Non-pigmented ciliary epithelial cell (primary cell): ENCODE measurements at regions not wholly inside any gene's neighbourhood (a gene's known extent, or its start where the extent isn't known, plus 50 kb on each side); places are given as distances from the start of the nearest gene placed in this dataset.
"Not testable (repeated sequence)": the region's sequence is repeated elsewhere in the genome, so short reads cannot be mapped to it uniquely, and the experiment has no call there.

Experiments
- DNase-seq: peaks from one replicate; pipeline ENCODE4 v3.0.0-alpha.2; 2010; ENCODE audit warnings: low read depth

- DNase-seq, result no peak
These were observed 477.3 kb downstream of the TSHZ3 start for GRCh38 chr19:30871979-30872378.

GRCh38 chr19:30870876-30871275 is 478.4 kb downstream of the TSHZ3 start:
- no peak for DNase-seq

GRCh38 chr19:30865511-30865910 is 483.7 kb downstream of the TSHZ3 start:
- no peak for DNase-seq

GRCh38 chr19:30864391-30865215 is 484.6 kb downstream of the TSHZ3 start:
- no peak for DNase-seq

DNA sequence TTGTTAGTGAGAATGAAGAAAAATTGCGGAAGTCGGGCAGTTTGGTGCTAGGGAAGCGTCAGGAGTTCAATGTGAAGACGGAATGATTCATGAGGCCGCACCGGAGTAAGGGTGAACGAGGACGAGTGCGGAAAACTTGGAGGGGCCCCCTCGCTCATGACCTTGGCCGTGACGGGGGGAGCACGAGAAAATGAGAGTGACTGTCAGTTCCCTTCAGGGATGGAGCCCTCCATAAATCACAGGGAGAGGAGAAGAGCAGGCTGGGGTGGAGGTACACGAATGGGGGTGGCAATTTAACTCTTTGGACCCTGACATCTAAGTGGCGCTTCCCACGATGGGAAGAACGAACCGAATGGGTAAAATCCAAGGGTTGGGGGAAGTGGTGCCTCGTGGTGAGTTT is 486.4 kb downstream of the TSHZ3 start:
- no peak for DNase-seq

GRCh38 chr19:30861919-30862318 is 487.3 kb downstream of the TSHZ3 start:
- no peak for DNase-seq

DNA sequence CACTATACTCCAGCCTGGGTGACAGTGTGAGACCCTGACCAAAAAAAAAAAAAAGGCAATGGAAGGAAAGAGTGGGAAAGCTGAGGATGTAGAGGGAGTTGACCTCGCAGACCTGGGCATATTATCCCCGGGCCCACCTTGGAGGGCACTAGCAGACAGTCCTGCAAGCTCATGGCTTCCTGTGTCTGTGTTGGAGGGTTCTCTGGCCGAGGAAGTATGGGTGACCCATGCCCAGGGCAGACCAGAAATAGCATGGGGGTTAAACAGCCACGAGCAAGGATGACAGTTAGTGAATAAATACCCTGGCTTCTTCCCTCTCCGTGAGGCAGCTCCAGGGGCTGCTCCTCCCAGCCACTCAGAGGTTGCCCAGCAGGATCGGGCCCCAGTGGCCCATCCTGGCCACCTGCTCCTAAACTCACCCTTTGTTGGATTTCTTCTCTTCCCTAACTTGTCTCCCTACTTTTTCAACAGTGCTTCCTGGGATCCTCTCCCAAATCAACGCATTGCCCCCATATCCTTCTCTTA is 485.8 kb downstream of the ZNF536 start:
- DNase-seq, result no peak

DNA sequence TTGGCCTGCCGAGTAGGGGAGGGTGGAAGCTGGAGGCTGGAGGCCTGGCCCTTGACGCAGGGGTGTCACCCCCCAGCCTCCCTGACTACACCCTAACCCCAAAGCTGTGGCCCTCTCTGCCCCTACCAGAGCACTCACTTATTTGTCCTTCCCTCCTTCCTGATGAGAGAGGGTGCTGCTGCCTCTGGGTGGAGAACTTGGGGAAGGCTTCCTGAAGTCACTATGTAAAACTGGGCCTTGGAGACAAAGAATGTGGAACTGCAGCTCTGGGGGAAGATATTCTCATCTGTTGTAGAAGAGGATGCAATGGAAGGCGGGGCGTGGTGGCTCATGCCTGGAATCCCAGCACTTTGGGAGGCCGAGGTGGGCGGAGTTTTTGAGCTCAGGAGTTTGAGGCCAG is 485.2 kb downstream of the ZNF536 start:
- no peak for DNase-seq

DNA sequence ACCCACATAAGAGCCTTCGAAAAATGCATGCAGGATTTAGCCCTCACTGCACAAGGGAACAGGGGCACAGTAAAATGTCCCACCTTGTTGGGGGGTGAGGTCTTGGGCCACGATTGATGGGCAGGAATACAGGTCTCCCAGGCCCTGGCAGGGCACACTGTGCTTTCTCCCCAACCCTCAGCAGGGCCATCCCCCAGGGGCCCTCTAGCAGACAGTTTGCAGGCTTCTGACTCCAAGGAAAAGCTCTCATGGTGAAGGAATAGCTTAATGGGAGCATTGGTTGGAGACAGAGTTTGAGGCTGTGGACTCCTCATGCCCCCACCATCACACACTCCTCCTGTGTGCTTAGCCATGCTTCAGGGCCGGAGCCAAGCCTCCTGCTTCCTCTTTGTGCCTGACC is 484.6 kb downstream of the ZNF536 start:
- no peak for DNase-seq

DNA sequence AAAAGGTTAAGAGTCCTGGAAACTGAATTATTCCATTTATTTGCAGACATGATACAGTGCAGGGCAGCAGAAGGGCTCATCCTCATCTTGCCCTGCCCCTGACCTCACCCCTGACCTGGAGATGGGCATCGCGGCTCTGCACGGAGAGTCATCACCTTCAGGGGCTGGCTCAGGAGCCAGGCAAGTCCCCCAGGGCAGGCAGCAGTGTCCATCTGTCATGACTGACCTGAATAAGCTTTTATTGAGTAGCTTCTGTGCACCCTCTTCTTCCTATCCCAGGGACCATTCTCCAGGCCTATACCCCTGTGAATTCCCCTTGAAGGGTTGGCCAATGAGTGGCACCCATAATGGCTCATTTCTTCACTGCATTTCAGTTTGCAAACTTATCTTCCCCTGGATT is 484.2 kb downstream of the ZNF536 start:
- no peak for DNase-seq

- DNase-seq, result no peak
These were observed 483.3 kb downstream of the ZNF536 start for GRCh38 chr19:30855442-30855841.

DNA sequence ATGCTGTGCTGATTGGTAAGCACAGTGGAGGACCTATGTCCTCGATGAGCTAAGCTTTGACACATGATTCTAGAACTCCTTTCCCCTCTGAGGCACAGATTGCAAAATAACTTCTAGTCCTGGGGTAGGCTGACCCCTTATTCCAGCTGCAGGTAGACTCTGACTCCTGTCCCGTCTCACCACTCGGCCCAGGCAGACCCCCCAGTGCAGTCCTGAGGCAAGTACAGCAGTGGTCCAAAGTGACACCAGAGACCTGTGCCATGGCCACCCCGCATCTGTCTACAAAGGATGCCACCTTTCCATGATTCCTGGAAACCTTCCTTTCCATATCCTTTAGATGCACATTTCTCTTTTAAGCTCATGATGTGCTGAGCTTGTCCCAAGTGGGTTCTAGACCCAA is 482.5 kb downstream of the ZNF536 start:
- no peak for DNase-seq

GRCh38 chr19:30854207-30854606 is 482.0 kb downstream of the ZNF536 start:
- no peak for DNase-seq

GRCh38 chr19:30853036-30853435 is 480.9 kb downstream of the ZNF536 start:
- DNase-seq, result no peak

GRCh38 chr19:30852168-30852567 is 480.0 kb downstream of the ZNF536 start:
- DNase-seq, result no peak

- DNase-seq, result no peak
These were observed 479.5 kb downstream of the ZNF536 start for GRCh38 chr19:30851646-30852045.

DNA sequence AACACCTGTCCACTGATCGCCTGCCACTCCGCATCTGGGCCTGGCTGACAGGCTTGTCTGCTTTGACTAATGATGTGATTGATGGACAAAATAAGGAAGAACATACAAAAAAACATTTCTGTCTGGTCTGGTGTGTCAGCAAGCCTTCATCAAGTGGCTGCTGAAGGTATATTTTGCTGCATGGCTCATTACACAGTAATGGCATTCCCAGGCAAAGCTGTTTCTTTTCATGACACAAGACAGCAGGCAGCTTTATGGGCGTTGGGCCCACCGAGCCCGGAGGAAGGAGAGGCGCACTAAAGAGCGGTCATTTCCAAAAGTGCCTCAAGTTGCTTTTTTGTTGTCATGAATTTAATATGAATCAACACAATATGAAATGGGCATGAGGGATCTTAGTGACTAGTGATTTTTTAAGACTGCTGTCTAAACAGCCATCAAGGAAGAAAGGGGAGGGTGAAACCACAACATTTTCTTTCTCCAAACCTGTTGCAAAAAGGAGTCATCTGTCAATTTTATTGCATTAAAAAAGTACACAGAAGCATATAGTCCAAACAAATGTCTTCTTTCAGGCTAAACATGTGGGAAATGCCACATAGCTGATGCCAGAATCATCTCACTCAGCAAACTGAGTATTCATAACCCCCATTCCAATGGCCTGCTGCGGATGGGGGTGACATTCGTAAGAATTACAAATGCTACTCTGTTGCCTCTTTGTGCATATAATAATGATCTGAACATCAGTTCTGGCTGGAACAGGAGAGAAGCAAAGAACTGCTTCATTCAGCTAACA is 476.6 kb downstream of the ZNF536 start:
- DNase-seq, result no peak

DNA sequence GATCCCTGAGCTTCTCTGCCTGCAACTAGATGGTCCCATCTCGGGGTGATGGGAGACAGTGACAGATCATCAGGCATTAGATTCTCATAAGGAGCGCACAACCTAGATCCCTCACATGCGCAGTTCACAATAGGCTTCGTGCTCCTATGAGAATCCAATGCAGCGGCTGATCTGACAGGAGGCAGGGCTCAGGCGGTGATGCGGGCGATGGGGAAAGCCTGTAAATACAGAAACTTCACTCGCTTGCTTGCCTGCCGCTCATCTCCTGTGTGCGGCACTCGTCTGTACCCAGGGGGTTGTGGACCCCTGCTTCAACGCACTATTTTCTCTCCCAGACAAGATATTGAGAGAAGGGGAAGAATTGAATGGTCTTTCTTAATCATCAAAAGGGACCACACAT is 473.9 kb downstream of the ZNF536 start:
- DNase-seq, result no peak

DNA sequence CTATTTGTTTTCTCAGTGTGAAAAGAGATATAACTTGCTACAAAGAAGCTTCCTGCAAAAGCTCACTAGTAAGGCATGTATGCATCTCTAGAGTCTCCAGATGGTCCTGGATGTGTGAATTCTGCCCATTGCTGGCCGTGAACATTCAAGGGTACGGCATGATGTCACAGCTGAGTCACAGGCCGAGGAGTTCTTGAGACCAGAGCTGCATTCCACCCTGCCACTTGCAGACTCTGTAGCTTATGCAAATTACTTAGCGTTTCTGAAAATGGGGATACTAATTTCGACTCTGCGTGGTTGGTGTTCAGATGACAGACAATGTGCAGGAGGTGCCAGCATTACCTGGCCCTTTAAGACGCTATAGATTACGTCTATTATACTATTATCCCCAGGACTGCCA is 470.7 kb downstream of the ZNF536 start:
- DNase-seq, result no peak

DNA sequence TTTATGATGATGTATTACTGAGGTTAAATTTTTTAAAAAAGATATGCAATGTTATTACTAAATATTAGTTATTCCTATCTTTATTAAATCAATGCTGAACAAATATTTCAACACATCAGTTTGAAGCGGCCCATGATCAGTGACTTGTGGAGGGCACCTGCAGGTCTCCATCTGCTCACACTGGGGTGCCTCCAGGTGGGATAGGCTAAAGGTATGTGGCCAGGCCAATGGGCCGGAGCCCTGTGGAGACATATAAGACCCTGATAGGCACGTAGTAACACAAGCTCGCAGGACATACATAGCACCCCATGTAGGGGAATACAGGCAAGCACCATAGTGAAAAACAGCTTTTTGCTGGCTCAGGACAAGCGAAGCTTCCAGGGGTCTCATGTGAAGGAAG is 469.8 kb downstream of the ZNF536 start:
- DNase-seq, result no peak

DNA sequence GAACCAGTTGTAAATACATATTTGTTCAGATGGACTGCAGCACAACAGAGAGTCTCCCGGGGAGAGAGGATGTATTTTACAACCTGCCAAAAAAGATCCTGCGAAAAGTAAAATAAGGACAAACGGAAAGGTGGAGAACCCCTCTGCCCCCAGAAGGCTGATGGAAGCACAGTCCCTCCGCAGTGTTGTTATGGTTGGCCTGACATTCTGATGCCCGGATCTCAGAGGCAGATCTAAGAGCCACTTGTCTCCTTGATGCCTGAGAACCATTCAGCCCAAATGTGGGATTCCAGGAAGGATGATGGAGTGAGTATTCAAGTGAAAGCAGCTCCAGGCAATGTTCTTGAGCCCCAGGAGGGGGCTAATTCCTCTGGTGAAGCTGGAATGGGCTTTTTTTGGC is 458.7 kb downstream of the ZNF536 start:
- no peak for DNase-seq

DNA sequence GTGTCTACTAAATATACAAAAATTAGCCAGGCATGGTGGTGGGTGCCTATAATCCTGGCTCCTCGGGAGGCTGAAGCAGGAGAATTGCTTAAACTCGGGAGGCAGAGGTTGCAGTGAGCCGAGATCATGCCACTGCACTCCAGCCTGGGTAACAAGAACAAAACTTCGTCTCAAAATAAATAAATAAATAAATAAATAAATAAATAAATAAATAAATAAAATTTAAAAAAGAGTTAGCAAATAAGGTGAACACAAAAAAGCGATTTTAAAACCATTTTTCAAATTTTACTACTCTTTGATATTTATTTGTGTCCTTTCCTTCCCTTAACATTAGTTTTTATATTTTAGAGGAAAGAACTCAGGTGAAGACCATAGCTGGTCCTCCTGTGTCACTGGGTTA is 453.3 kb downstream of the ZNF536 start:
- not testable (repeated sequence) for DNase-seq

DNA sequence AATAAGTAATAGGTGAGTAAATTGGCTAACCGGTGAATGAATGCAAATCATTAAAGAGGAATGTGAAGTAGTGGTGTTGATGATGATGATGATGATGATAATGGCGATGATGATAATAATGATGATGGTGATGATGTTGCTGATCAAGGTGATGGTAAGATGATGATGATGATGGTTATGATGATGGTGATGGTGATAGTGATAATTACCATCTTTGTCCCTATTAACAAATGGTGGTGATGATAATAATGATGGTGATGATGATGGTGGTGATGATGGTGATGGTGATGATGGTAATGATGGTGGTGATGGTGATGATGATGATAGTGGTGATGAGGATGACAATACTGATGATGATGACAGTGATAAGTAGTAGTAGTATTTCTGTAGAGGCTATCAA is 452.6 kb downstream of the ZNF536 start:
- DNase-seq, result no peak
